SK-N-SH treated with all-trans-retinoic acid at 6 μM for 48 hours (cell line): ENCODE measurements at regions not wholly inside any gene's neighbourhood (a gene's known extent, or its start where the extent isn't known, plus 50 kb on each side); places are given as distances from the start of the nearest gene placed in this dataset.

ENCODE experiments used
- BACH2 ChIP-seq: fragments of 250-450 bp; sonication (Bioruptor Pico); IDR thresholded peaks from 2 replicates; pipeline ENCODE4 v1.9.0; 2021; ENCODE audit warnings: mild to moderate bottlenecking, borderline replicate concordance
- CREB5 ChIP-seq: fragments of 250-450 bp; sonication (Bioruptor Pico); IDR thresholded peaks from 2 replicates; pipeline ENCODE4 v1.5.1; 2020; ENCODE audit warnings: low read depth, mild to moderate bottlenecking, moderate library complexity
- CSDC2 ChIP-seq: fragments of 250-450 bp; sonication (Bioruptor Pico); IDR thresholded peaks from 2 replicates; pipeline ENCODE4 v1.5.0; 2020; ENCODE audit warnings: mild to moderate bottlenecking, moderate library complexity
- ISL1 ChIP-seq: fragments of 250-450 bp; sonication (Bioruptor Pico); IDR thresholded peaks from 2 replicates; pipeline ENCODE4 v2.1.2; 2022; ENCODE audit warnings: mild to moderate bottlenecking, moderate library complexity
- TOX ChIP-seq: fragments of 250-450 bp; sonication (Bioruptor Pico); IDR thresholded peaks from 2 replicates; pipeline ENCODE4 v1.8.0; 2021; ENCODE audit warnings: mild to moderate bottlenecking, moderate library complexity, borderline replicate concordance
- TSHZ2 ChIP-seq: fragments of 250-450 bp; sonication (Bioruptor Pico); IDR thresholded peaks from 2 replicates; pipeline ENCODE4 v1.5.0; 2020; ENCODE audit warnings: mild to moderate bottlenecking, moderate library complexity
- ZFP3 ChIP-seq: fragments of 250-450 bp; sonication (Bioruptor Pico); IDR thresholded peaks from 2 replicates; pipeline ENCODE4 v1.5.0; 2020; ENCODE audit warnings: mild to moderate bottlenecking, moderate library complexity

- TF ChIP-seq BACH2 (CRISPR knock-in tag): no peak
- no peak for TF ChIP-seq TSHZ2 (CRISPR knock-in tag)
- no peak for TF ChIP-seq ZFP3 (CRISPR knock-in tag)
- TF ChIP-seq CSDC2 (CRISPR knock-in tag): no peak
- no peak for TF ChIP-seq ISL1 (CRISPR knock-in tag)
- TF ChIP-seq CREB5: no peak
- no peak for TF ChIP-seq TOX (CRISPR knock-in tag)
Observed at GRCh38 chr14:82116721-82117120, 583.1 kb upstream of the SEL1L start.
